GM12874 (cell line): ENCODE measurements at regions not wholly inside any gene's neighbourhood (a gene's known extent, or its start where the extent isn't known, plus 50 kb on each side); places are given as distances from the start of the nearest gene placed in this dataset.

Experiments used
- TF ChIP-seq, protein P1 (sequence below): IDR thresholded peaks from 2 replicates; pipeline ENCODE4 v1.5.1; 2011; ENCODE audit warnings: low read depth, mild to moderate bottlenecking, control low read depth, low read length, moderate library complexity; ENCODE audit not compliant: insufficient read depth

DNA sequence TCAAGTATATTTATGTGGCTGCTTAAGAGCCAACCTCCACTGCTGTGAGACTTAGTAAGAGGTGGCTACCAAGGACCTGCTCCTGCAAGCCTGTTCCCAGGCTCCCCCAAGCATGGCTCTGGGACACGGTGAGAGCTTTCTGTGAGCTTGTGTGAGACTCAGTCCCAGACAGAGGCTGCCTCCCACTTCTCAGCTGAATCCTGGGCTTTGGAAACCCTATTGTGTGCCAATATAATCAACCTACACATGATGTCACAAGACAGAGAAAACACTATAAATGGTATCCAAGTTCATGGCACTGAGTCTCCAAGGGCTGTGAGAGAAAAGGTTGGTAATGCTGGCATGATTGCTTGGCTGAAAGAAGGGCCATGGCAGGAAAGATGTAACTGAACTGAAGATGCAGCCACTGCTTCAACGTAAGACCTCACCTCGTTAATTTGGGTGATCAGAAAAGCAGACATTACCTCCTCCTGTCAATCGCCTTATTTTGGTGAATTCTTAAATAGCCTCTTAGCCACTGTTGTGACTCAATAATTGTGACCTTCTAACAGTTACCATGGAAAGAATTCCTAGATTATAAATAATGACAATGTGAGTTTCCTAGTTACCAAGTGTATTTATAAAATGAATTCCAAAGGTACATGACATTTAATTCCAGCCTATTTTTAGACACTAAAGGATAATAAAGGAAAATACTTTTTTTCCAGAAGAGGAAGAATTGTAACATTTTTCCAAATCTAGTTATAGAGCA lies 332.0 kb downstream of the IRS2 start:
- TF ChIP-seq, protein P1, sequence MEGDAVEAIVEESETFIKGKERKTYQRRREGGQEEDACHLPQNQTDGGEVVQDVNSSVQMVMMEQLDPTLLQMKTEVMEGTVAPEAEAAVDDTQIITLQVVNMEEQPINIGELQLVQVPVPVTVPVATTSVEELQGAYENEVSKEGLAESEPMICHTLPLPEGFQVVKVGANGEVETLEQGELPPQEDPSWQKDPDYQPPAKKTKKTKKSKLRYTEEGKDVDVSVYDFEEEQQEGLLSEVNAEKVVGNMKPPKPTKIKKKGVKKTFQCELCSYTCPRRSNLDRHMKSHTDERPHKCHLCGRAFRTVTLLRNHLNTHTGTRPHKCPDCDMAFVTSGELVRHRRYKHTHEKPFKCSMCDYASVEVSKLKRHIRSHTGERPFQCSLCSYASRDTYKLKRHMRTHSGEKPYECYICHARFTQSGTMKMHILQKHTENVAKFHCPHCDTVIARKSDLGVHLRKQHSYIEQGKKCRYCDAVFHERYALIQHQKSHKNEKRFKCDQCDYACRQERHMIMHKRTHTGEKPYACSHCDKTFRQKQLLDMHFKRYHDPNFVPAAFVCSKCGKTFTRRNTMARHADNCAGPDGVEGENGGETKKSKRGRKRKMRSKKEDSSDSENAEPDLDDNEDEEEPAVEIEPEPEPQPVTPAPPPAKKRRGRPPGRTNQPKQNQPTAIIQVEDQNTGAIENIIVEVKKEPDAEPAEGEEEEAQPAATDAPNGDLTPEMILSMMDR: no peak

DNA sequence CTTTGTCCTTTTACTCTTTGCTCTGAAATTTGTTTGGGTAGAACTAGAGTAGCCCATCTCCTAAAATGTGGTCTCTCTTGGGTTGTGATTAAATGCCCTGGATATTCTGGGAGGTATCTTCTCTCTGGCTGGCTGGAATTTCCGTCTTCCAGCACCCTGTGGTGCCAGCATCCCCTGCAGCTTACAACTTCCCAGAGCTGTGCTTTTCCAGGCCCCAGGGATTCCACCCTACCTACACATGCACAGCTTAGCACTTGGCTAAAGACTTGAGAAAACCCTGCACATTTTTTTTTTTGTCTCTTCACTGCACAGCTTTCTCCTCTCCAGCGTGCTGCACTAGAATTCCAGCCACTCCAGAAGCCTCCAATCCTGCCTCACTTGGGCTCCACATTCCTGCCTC lies 334.7 kb downstream of the IRS2 start:
- TF ChIP-seq, protein P1: no peak

DNA sequence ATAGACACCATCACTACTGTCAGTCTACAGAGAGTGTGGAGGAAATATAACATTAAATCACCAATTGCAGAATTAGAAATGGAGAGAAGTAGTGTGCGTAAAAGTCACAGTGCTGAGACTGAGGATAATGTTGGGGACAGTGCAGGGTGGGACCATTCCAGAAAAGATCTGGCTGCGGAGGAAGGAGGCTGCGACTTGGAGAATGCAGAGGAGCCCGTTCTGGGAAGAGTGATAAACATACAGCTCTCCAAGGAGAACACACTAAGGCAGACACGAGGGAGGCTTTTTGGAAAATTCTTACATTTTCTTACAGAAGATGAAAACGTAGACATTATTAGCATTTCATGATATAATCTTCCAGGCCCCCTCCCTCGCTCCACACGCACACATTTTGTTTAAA lies 337.8 kb downstream of the IRS2 start:
- TF ChIP-seq, protein P1: no peak

DNA sequence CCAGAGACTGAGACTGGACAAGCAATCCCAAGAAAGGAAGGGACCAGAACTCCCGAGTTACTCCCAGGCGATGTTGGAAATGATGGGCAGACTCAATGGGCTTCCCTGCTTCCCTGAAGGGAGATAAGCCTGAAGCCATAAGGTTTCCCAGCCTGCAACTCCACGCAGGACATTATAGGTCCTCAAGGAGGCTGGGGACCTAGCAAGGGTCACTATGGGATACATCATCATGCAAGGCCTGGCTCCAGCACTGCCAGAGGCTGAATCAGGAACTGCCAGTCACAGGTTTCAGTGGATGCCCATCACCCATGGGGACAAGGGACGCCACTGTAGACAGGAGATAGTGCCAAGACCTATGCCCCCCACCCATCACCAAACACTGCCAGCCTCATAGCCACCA lies 338.7 kb downstream of the IRS2 start:
- TF ChIP-seq, protein P1: no peak

DNA sequence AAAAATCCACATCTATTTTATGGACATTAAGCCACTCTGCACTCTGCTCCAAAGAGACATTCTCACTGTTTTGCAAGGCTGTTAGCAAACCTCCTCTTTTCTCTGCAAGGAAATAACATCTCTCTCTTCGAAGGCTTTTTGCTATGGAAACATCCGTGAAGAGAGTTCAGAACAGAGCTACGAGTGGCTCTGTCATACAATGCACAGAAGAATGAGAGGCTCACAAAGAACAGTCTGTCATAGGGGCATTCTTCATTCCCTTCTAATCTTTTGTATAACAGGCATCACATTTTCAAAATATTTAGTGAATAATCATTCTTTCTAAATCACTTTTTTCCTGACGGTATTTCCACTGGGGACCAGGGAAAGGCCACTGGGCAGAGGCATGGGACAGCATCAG lies 346.1 kb downstream of the IRS2 start:
- TF ChIP-seq, protein P1: no peak

DNA sequence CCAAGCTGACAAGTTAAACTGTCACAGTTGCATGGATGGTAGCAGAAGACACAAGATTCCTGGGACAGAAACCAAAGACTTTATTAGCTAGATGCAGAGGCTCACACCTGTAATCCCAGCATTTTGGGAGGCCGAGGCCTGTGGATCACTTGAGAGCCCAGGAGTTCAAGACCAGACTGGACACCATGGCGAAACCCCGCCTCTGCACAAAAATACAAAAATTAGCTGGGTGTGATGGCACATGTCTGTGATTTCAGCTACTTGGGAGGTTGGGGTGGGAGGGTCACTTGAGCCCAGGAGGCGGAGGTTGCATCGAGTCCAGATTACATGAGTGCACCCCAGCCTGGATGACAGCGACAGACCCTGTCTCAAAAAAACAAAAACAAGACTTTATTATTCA lies 346.6 kb downstream of the IRS2 start:
- TF ChIP-seq, protein P1: no peak

DNA sequence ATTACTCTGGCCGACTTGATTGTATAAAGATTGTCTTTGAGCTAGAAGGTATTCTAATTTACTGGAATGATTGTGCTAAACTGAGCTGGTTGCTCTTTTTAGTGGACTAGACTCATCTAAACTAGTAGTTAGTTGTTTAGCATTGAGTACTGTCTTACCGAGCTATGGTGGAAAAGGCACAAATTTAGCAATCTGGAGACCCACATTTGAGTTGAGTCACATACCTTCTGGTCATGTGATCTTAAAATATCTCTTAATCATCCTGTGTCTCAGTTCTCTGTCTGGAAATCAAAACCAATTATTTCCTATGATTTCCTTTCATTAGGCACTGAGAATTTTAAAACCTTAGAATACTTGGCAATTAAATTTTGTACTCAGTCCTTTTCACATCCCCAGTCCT lies 349.5 kb downstream of the IRS2 start:
- TF ChIP-seq, protein P1: no peak
